ENCODE measurements at regions not wholly inside any gene's neighbourhood (a gene's known extent, or its start where the extent isn't known, plus 50 kb on each side); places are given as distances from the start of the nearest gene placed in this dataset.

DNA sequence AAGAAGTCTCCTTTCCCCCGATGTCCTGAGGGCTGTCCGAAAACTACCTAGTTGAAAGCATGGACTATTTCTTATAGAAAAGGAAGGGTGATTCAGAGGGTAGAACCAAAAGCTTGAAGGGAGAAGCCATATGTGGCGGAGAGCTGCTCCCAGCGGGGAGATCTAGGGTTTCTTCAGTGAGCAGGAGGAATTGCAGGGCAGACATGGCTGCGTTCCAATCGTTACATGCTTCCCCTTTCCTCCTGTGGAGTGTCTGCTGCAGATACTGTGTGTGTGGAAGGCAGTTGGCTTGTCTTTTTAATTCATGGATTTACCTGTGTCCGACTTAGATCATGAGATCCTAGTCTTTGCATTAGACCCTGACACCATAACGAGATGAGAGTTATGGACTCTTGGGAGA lies 799.5 kb downstream of the QKI start:
- DNase-seq (ENCODE audit: low read depth): no peak

DNA sequence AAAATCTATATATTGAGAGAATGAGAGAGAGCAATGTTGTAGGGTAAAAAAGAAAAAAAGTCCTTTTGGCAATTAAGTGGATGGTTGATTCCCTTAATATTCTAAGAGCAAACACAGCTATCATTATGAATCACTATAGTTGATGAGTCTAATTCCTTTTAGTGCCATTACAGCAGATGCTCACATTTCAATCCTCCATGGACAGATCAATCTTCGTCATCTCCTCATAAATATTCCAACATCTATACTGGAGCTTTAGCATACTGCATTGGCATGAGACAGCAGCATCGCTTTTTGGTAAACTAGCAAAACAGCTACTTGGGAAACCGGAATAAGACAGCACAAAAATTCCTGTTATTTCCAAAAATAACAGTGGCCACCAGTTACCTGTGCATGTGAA lies 796.7 kb downstream of the QKI start:
- DNase-seq (ENCODE audit: low read depth): no peak

DNA sequence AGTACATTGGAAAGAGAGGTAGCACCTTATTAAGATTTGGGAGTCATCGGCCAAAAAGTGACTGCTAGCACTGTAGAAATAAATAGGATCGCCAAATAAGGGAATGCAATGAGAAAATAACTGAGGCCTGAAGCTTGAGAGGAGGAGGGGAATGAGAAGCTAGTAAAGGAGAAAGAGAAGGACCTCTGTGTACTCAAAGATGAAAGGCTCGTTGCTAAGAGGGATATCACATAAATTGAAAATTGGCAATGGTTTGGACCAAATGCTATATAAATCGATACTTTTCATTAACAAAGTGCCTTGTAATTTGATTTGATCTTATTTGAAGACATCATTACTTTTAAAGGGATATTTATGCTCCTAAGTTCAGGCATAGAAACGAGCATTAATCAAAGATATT lies 796.3 kb downstream of the QKI start:
- no peak for DNase-seq (ENCODE audit: low read depth)

DNA sequence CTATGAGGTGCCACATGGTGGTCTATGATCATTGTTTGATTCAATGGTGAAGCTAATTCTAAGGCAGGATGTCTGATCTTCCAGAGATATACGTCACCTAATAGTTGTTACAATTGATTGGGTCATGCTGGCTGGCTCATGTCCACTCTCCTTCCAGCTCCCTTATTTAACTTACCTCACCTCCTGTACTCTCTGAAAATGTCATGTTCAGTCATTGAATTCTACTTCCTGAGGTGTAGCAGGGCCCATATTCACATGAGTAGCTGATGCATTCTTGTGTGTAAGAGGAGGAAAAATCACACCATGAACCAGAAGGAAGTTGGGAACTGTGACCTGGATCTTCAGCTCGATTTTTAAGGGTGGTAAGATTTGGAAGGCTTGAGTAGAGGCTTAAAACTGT lies 795.8 kb downstream of the QKI start:
- DNase-seq (ENCODE audit: low read depth): no peak

DNA sequence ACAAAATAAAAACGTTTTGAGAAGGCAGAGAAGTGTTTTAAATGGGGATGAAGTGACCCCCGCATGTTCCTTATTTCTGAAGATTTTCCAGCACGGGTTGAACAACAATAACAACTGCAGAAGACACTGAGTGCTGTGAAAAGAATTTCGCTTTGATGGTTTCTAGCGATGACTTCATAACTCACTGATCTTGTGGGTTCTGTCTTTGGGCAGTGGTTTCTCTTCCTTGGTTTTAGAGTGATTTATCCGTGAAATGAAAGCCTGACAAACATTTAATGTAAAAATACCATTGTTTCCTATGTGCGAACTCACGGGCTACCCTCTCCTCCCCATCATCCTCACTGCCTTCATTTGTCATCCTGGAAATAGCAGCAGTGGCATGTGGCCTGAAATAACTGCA lies 793.9 kb downstream of the QKI start:
- no peak for DNase-seq (ENCODE audit: low read depth)

DNA sequence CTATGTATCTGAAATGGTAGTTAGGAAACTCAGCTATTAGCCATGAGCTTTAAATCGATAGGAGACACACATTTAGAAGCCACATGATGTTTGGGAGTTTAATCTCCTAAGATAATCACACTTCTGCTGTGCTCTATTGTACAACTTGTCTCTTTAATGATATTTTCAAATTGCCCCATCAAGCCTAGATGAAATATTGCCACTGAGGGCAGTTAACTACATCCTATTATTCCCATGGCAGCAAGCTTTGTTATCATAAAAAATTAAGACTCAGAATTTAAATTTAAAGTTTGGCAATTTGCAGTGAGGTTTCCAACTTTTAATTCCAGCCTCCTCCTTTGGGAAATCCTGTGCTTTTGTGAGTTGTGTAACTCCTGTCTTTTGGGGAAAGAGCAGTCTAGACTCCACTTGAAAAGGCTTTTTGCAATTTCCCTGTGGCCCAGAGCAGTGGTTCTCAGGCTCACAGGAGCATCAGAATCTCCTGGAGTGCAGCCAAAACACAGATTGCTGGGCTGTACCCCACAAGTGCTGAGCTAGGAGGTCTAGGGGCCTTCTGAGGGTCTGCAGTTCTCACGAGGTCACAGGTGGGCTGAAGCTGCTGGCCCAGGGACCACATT lies 792.4 kb downstream of the QKI start:
- no peak for DNase-seq (ENCODE audit: low read depth)

DNA sequence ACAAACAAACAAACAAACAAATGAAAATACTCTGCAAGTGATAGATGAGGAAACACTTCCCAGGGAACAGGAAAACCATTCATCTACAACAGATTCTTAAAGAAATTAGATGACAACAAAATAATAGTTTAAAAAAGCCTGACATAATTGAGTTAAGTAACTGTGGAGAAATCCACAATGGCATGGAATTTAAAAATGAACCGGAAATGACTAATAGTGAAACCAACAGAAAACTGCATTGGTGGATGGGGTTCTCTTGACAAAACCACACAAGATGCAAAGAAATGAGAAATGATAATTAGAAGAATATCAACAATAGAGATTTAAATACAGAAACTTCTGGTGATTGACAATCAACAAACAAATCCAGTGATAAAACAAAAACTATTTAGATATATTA lies 785.6 kb downstream of the QKI start:
- no peak for DNase-seq (ENCODE audit: low read depth)

DNA sequence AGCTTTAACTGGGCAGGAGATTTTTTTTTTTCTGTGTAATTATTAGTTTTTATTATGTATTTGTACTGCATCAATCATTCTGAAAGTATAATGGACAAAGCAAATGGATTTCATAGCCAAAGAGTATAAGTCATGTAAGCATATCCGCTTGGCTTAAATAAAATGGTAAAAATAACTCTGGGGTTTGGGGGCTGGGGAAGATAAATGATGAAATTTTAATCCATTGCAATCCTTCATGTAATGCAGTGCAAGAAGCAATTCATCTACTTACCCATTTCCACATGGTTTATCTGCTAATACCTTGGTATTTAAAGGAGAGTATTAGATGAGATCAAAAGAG lies 781.4 kb downstream of the QKI start:
- no peak for DNase-seq (ENCODE audit: low read depth)

DNA sequence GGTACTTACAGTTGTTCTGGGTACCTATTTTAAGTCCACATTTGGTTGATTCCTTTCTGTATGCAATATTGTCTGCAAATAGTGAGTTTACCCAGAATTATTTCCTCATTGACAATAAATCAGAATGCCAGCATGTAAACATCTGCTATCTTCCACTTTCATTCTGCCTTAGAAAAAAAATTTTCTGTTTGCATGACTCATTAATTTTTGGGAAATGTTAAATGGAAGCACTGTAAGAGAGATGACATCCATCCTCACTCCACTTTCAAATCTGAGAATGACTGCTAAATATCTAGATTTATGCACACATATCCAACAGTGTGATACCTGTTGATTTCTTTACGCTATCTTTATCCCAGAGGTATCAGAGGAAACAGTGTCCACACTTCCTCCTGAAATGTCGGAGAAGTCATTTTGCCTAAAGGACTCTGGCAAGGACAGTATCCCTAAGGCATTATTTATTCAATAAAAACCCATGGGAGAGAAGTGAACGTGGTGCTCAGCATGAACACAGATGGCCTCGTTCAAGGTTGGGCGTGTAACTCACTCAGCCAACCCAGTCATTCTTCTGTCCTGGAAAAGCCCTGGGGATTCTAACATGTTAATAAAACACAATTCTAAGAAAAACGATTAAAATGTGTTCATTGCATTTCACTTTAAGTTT lies 780.9 kb downstream of the QKI start:
- no peak for DNase-seq (ENCODE audit: low read depth)

DNA sequence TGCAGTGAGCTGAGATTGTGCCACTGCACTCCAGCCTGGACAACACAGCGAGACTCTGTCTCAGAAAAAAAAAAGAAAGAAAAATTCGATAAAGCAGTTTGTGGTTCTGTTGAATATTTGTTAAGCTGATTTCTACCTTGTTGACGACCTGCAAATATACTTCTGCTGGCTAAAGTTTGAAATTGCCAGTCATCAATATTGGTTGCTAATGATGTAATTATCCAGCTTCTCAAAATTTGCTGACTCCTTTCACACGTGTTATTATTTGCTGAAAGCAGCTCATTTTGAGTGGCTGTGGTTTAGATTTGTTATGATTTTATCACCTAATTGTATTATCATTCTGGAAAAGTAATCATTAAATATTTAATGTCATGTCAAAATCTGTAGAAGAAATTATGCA lies 774.3 kb downstream of the QKI start:
- no peak for DNase-seq (ENCODE audit: low read depth)

DNA sequence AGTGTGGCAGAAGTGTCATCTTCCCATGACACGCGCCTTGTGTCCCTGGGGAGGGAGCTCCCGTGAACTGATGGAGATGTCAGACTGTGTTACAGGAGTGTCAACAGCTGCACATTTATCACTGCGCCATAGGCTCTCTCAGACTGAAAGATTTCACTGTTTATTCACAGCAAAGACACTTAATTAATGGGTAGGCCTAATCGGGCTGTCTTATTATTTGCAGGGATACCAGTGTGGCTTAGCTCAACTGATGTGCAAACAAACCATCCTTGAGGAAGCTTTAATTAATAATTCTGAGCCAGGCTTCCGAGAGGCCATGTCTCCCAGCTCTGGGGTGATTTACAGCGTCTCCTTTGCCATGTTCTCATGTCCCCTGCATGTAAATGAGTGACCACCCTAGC lies 771.0 kb downstream of the QKI start:
- DNase-seq (ENCODE audit: low read depth): no peak

DNA sequence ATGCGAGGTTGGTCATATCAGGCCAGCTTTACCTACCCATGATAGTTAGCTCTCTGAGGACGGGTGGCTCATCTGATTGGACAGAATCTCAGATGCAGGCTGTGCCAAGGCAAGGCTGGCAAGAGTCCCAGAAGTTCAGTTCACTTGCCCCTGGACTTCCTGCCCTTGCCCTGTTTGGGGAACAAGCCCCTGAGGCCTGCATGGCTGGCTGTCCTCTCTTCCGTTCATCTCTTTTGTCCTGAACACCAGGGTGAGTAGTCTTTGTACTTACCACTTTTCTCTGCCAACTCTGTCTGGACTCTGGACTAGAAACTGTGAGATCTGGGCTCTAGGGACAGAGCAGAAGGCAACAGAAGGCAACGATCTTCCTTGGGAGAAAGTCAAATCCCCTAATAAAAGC lies 769.9 kb downstream of the QKI start:
- no peak for DNase-seq (ENCODE audit: low read depth)

DNA sequence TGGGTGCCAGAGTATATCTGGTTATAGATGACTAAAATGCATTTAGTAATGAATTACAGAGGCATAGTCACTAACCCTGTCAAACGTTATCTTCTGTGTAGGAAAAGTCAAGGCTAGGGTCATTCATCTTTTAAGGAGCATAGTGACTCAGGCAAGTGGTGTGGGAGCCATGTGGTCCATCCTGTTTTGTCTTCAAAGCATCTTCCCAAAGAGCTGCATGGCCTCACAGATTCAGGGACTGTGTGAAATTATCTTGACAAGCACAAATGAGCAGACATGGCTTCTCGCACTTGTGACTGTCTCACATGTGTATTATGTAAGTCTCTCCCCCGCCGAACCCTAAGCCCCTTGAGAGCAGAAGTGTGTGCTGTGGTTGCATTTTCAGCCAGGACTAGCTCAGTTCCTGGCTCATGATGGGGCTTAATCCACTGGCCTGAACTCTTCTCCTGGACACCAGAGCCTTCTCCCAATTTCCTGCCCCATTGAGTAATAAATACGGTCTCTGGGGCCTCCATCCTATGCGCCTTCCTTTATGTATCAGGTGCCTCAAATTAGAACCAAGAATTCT lies 769.1 kb downstream of the QKI start:
- no peak for DNase-seq (ENCODE audit: low read depth)

DNA sequence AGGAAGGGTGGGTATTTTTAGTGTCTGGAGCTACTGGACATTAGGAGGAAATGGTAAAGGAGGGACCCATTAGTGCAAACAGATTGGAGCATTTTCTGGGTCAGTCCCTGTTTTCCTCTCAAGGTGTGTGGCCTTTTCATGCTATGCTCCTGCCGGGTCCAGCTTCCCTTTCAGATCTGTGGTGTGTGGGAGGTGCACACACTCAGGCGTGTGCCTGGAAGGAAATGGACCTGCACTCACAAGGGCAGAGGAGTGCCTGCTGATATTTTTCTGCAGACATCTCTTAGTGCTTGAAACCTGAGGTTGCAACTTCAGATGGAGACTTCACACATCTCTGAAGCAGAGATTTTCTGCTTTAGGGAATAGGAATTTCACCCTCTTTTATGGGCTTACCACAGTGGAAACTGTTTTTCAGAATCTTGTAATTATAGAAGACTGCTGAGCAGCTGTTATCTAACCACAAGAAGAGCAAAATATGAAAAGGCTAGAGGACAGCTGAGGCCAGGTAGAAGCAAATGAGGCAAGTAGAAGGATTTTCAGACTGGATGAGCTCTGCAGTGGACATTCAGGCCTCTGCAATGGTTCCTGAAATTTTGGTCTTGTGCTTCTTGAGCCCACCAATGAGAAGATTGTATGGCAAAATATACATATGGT lies 764.3 kb downstream of the QKI start:
- no peak for DNase-seq (ENCODE audit: low read depth)

DNA sequence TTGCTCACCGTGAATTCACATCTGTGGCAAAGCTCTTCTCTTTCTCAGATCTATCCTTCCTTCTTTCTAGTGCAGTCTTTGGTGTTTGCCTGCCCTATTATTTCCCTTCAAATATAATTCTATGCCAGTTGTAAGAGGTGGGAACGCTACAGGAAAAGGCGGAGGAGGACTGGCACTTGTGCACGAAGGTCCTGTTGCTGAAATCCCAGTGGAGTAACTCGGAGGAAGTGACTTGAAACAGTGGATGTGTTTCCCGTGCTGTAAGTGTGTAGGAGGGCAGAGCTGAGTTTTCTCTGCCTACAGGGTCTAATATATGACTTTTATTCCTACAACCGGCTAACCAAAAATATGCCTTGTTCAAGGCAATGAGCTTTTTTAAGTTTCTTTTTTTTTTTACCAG lies 754.8 kb downstream of the QKI start:
- no peak for DNase-seq (ENCODE audit: low read depth)

DNA sequence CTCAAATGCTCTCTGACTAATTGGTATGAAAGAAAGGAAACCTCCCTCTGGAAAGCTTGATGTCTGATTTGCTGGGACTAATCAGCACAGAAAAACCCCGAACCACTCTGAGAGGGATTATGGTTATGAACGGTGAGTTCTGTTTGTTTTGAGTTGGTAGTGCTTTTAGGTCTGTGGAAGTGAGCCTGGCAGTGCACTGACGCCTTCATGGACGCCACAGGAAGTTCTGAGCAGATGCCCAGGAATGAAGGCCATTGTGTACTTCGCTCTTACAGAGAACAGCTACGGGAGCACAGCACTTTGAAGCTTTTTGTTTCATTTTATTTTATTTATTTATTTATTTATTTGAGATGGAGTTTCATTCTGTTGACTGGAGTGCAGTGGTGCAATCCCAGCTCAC lies 754.1 kb downstream of the QKI start:
- DNase-seq (ENCODE audit: low read depth): no peak

DNA sequence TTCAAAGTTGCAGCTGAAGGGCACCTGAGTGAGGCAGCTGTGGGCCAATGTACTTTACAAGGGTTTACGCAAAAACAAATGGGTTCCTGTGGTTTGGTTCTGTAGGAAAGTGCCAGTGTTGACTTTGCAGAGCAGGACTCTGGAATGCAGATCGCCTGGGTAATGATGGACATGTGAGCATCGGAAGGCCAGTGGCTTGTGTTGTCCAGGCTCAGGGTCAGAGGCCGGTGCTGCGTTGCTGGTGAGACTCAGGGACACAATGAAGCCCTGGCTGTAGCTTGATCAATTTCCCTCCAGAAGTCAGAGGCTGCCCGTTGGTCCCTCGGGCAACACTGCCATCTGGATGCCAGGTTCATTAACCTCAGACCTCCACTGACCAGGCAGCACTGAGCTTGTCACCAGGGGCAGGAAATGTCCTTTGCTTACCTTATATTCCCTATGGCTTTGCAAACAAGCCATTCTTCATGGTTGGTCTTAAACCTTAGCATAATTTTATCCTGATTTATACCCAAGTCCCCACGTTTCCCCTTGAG lies 753.4 kb downstream of the QKI start:
- DNase-seq (ENCODE audit: low read depth): no peak

DNA sequence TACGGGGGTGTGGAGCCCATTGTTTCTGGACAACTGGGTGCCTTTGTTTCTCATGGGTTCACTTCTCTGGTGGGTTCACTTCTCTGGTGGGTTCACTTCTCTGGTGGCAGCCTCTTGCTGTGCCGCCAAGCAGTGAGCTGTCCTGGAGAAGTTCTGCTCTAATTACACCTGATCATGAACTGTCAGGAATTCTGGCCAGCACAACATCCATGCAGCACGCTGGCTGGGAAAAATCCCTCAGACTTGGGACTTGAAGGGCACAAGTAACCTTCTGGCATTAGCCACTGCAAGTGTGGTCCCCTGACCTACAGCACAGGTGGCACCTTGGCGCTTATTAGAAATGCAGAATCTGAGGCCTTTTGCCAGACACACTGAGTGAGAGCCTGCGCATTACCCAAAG lies 752.5 kb downstream of the QKI start:
- DNase-seq (ENCODE audit: low read depth): no peak

DNA sequence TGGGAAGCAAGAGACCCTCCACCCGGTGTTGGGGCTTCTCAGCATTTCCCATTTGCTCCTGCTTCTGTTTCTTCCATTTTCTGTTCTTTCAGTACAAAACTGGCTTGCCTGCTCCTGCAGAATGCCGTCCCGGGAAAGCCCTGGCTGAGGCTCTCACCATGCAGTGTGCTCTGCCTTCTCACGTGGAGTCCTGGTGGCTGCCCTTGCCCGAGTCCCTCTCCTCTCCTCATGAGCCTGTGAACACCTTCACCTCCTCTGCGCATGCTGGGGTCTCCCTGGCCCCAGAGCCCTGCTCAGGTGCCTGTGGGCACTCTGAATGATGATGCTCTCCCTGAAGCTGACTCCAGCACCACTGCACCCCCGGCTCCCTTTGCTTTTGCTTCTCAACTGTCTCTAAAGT lies 752.0 kb downstream of the QKI start:
- no peak for DNase-seq (ENCODE audit: low read depth)

DNA sequence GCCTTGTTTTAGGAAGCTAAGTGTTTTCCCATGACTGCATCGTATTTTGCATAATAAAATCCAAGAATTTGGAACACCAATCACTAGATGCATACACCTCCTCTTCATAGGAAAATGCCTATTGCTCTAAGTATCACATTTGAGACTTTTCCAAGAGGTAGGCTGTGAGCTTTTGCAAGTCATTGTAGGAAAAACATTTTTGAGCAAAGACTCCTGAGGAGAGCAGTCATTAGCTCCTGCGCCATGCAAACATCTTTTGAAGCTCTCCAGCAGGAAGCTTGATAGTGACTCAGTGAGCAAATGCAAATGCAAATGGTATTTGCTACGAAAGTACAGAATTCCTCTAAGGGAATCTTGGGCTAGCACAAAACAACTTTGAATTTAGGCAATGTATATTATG lies 750.4 kb downstream of the QKI start:
- DNase-seq (ENCODE audit: low read depth): no peak

DNA sequence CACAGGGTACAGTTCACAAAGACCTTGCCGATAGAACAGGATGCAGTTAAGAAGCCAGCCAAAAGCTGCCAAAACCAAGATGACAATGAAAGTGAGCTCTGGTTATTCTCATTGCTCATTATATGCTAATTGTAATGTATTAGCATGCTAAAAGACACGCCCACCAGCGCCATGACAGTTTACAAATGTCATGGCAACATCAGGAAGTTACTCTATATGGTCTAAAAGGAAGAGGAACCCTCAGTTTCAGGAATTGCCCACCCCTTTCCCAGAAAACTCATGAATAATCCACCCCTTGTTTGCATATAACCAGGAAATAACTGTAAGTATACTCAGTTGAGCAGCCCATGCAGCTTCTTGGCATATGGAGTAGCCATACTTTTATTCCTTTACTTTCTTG lies 748.7 kb downstream of the QKI start:
- DNase-seq (ENCODE audit: low read depth): no peak

DNA sequence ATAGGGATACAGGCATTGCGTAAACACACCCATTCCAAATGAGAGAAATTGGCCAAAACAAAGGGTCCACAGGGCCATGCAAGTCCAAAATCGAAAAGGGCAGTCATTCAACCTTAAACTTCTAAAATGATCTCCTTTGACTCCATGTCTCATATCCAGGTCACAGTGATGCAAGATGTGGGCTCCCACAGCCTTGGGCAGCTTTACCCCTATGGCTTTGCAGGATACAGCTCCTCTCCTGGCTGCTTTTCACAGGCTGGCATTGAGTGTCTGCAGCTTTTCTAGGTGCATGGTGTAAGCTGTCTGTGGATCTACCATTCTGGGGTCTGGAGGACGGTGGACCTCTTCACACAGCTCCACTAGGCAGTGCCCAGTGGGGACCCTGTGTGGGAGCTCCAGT lies 744.5 kb downstream of the QKI start:
- no peak for DNase-seq (ENCODE audit: low read depth)

DNA sequence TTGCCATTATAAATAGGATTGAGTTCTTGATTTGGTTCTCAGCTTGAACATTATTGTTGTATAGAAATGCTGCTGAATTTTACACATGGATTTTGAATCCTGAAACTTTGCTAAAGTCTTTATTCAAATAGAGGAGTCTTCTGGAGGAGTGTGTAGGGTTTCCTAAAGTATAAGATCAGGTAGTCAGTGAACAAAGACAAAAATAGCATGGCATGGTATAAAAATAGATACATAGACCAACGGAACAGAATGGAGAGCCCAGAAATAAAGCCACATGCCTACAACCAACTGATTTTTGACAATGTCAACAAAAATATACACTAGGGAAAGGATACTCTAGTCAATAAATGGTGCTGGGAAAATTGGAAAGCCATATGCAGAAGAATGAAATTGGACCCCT lies 740.1 kb downstream of the QKI start:
- DNase-seq (ENCODE audit: low read depth): no peak

DNA sequence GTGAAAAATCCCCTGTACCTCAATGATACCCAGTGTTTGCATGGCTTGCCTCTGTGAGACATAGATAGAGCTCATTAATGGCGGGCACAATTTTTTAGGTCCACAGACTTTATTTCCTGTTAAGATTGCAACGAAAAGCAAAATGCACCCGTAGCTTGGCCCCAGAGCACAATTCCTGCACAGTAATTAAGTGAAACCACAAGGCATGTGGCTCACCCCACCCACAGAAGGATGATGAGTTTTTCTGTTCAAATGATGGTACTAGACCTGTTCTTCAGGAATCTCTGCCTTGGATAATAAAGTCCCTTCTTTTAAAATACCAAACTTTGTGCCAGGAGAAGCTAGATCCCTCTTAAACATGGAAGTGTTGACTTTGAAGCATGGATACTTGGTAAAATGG lies 738.1 kb downstream of the QKI start:
- no peak for DNase-seq (ENCODE audit: low read depth)

All from activated T-helper 1 cell treated with Interleukin-2 at 50 U/mL for 16 hours (primary cell).